ENCODE measurements at regions not wholly inside any gene's neighbourhood (a gene's known extent, or its start where the extent isn't known, plus 50 kb on each side); places are given as distances from the start of the nearest gene placed in this dataset.

DNA sequence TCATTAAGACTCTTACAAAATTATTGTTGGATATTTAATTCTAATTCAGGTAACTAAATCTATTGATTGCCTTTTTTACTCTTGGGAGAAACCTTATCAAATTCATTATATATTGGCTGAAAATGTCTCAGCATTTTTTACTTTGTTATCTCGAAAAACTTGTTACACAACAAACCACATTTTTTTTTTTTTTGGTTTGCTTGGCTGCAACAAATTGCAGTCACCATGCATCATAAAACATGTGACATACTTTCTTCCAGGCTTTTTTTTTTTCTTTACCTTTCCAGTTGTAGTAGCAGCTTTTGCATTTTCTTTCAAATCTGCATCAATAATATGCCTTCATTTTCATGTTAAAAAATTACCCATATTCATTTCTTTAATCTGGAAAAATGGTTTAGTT, 186.7 kb downstream of the TDRD15 start:
- TF ChIP-seq, protein P1, sequence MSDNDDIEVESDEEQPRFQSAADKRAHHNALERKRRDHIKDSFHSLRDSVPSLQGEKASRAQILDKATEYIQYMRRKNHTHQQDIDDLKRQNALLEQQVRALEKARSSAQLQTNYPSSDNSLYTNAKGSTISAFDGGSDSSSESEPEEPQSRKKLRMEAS (CRISPR knock-in tag; IDR thresholded peaks at IDR 0.05): no peak
- TF ChIP-seq, protein P2, sequence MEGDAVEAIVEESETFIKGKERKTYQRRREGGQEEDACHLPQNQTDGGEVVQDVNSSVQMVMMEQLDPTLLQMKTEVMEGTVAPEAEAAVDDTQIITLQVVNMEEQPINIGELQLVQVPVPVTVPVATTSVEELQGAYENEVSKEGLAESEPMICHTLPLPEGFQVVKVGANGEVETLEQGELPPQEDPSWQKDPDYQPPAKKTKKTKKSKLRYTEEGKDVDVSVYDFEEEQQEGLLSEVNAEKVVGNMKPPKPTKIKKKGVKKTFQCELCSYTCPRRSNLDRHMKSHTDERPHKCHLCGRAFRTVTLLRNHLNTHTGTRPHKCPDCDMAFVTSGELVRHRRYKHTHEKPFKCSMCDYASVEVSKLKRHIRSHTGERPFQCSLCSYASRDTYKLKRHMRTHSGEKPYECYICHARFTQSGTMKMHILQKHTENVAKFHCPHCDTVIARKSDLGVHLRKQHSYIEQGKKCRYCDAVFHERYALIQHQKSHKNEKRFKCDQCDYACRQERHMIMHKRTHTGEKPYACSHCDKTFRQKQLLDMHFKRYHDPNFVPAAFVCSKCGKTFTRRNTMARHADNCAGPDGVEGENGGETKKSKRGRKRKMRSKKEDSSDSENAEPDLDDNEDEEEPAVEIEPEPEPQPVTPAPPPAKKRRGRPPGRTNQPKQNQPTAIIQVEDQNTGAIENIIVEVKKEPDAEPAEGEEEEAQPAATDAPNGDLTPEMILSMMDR (IDR thresholded peaks at IDR 0.05): no peak
- TF ChIP-seq CBFB (CRISPR knock-in tag; IDR thresholded peaks at IDR 0.05; ENCODE audit: low read depth) (no peak), ESRRA (CRISPR knock-in tag; IDR thresholded peaks at IDR 0.05; ENCODE audit: borderline replicate concordance) (no peak), SOX15 (CRISPR knock-in tag; IDR thresholded peaks at IDR 0.05) (no peak), FOXJ3 (CRISPR knock-in tag; IDR thresholded peaks at IDR 0.05; ENCODE audit: borderline replicate concordance) (no peak), GRHL2 (CRISPR knock-in tag; IDR thresholded peaks at IDR 0.05; ENCODE audit: insufficient replicate concordance, severe bottlenecking) (no peak), TCF7 (CRISPR knock-in tag; IDR thresholded peaks at IDR 0.05; ENCODE audit: low read depth) (no peak)
- TF ChIP-seq, protein P3, sequence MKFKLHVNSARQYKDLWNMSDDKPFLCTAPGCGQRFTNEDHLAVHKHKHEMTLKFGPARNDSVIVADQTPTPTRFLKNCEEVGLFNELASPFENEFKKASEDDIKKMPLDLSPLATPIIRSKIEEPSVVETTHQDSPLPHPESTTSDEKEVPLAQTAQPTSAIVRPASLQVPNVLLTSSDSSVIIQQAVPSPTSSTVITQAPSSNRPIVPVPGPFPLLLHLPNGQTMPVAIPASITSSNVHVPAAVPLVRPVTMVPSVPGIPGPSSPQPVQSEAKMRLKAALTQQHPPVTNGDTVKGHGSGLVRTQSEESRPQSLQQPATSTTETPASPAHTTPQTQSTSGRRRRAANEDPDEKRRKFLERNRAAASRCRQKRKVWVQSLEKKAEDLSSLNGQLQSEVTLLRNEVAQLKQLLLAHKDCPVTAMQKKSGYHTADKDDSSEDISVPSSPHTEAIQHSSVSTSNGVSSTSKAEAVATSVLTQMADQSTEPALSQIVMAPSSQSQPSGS (CRISPR knock-in tag; IDR thresholded peaks at IDR 0.05; ENCODE audit: borderline replicate concordance, low read depth): no peak
- TF ChIP-seq, protein P4, sequence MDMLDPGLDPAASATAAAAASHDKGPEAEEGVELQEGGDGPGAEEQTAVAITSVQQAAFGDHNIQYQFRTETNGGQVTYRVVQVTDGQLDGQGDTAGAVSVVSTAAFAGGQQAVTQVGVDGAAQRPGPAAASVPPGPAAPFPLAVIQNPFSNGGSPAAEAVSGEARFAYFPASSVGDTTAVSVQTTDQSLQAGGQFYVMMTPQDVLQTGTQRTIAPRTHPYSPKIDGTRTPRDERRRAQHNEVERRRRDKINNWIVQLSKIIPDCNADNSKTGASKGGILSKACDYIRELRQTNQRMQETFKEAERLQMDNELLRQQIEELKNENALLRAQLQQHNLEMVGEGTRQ (CRISPR knock-in tag; IDR thresholded peaks at IDR 0.05): no peak
- TF ChIP-seq, protein P5, sequence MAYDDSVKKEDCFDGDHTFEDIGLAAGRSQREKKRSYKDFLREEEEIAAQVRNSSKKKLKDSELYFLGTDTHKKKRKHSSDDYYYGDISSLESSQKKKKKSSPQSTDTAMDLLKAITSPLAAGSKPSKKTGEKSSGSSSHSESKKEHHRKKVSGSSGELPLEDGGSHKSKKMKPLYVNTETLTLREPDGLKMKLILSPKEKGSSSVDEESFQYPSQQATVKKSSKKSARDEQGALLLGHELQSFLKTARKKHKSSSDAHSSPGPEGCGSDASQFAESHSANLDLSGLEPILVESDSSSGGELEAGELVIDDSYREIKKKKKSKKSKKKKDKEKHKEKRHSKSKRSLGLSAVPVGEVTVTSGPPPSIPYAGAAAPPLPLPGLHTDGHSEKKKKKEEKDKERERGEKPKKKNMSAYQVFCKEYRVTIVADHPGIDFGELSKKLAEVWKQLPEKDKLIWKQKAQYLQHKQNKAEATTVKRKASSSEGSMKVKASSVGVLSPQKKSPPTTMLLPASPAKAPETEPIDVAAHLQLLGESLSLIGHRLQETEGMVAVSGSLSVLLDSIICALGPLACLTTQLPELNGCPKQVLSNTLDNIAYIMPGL (CRISPR knock-in tag; IDR thresholded peaks at IDR 0.05): no peak
- TF ChIP-seq, protein P6, sequence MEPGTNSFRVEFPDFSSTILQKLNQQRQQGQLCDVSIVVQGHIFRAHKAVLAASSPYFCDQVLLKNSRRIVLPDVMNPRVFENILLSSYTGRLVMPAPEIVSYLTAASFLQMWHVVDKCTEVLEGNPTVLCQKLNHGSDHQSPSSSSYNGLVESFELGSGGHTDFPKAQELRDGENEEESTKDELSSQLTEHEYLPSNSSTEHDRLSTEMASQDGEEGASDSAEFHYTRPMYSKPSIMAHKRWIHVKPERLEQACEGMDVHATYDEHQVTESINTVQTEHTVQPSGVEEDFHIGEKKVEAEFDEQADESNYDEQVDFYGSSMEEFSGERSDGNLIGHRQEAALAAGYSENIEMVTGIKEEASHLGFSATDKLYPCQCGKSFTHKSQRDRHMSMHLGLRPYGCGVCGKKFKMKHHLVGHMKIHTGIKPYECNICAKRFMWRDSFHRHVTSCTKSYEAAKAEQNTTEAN (CRISPR knock-in tag; IDR thresholded peaks at IDR 0.05): no peak
- TF ChIP-seq, protein P7, sequence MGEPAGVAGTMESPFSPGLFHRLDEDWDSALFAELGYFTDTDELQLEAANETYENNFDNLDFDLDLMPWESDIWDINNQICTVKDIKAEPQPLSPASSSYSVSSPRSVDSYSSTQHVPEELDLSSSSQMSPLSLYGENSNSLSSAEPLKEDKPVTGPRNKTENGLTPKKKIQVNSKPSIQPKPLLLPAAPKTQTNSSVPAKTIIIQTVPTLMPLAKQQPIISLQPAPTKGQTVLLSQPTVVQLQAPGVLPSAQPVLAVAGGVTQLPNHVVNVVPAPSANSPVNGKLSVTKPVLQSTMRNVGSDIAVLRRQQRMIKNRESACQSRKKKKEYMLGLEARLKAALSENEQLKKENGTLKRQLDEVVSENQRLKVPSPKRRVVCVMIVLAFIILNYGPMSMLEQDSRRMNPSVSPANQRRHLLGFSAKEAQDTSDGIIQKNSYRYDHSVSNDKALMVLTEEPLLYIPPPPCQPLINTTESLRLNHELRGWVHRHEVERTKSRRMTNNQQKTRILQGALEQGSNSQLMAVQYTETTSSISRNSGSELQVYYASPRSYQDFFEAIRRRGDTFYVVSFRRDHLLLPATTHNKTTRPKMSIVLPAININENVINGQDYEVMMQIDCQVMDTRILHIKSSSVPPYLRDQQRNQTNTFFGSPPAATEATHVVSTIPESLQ (CRISPR knock-in tag; IDR thresholded peaks at IDR 0.05): no peak

Measured in WTC11 (cell line).